ENCODE measurements at regions not wholly inside any gene's neighbourhood (a gene's known extent, or its start where the extent isn't known, plus 50 kb on each side); places are given as distances from the start of the nearest gene placed in this dataset.

DNA sequence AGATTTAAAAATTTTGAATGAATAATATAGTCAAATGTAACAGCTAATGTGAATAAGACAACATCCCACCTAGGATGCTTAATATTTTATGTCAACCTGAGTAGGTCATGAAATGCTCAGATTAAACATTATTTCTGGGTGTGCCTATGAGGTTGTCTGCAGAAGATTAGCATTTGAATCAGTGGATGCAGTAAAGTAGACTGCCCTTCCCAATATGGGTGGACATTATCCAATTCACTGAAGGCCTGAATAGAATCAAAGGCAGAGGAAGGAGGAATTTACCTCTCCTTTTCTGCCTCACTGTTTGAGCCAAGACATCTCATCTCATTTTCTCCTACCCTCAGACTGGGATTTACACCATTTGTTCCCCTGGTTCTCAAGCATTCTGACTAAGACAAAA, 1582.3 kb downstream of the EFNA5 start:
- TF ChIP-seq, protein P1, sequence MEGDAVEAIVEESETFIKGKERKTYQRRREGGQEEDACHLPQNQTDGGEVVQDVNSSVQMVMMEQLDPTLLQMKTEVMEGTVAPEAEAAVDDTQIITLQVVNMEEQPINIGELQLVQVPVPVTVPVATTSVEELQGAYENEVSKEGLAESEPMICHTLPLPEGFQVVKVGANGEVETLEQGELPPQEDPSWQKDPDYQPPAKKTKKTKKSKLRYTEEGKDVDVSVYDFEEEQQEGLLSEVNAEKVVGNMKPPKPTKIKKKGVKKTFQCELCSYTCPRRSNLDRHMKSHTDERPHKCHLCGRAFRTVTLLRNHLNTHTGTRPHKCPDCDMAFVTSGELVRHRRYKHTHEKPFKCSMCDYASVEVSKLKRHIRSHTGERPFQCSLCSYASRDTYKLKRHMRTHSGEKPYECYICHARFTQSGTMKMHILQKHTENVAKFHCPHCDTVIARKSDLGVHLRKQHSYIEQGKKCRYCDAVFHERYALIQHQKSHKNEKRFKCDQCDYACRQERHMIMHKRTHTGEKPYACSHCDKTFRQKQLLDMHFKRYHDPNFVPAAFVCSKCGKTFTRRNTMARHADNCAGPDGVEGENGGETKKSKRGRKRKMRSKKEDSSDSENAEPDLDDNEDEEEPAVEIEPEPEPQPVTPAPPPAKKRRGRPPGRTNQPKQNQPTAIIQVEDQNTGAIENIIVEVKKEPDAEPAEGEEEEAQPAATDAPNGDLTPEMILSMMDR (IDR thresholded peaks at IDR 0.05), result no peak
- DNase-seq (no peak), ATAC-seq (no peak)
- Histone ChIP-seq H3K36me3 (no peaks in the 10 kb centered on the region), H3K27me3 (no peaks in the 10 kb centered on the region), H3K4me3 (no peak overlapping the region), H3K9me3 (no peaks in the 10 kb centered on the region), H3K27ac (no peak overlapping the region), H3K4me1 (no peaks in the 10 kb centered on the region)
- intact Hi-C loops (cut with DNase I), result no loop called here

DNA sequence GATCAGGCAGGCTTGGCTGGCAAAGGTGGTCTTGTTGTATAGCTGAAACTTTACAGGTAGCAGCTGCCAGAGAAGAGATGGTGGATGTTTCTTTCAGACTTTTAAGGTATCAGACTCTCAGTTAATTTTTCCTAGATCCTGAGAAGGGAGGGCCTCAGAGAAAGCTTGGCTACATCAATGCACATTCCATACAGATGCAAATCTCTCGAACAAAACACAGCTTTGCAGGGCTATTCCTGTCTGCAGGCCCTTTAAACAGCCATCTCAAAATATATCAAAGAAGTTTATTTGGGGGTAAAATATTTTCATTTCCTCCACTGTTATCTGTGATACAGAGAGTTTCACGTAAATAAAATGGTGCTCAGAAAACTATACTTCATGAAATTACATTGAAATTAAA, 1584.4 kb downstream of the EFNA5 start:
- Histone ChIP-seq H3K36me3 (no peaks in the 10 kb centered on the region), H3K27me3 (no peaks in the 10 kb centered on the region), H3K4me3 (no peak overlapping the region), H3K9me3 (no peaks in the 10 kb centered on the region), H3K27ac (no peak overlapping the region), H3K4me1 (no peaks in the 10 kb centered on the region)
- no peak for DNase-seq
- TF ChIP-seq, protein P1 (IDR thresholded peaks at IDR 0.05), result no peak
- ATAC-seq, result no peak
- intact Hi-C loops (cut with DNase I), result no loop called here

DNA sequence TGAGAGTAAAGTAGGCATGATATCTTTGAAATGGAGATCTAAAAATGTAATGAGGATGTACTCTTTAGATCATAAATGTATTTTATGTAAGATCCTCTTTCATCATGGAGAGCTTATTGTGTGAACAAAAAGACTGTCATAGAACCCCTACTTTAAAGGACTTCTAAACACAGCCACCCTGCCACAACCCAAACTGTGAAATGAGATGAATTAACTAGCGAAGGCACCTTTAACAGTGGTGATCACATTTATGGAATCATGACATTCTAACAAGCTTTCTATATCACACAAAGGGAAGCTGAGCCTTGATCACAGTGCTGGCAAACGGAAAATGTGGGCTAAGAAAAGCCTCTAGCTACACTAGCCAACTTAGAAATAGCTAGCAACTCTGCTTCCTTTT, 1585.2 kb downstream of the EFNA5 start:
- H3K36me3 ChIP-seq, result no peaks in the 10 kb centered on the region
- no peaks in the 10 kb centered on the region for H3K4me1 ChIP-seq
- H3K27ac ChIP-seq, result no peak overlapping the region
- no peak overlapping the region for H3K4me3 ChIP-seq
- no peaks in the 10 kb centered on the region for H3K27me3 ChIP-seq
- DNase-seq (no peak), ATAC-seq (no peak)
- intact Hi-C loops (cut with DNase I), result no loop called here
- TF ChIP-seq, protein P1 (IDR thresholded peaks at IDR 0.05), result no peak
- H3K9me3 ChIP-seq, result no peaks in the 10 kb centered on the region

DNA sequence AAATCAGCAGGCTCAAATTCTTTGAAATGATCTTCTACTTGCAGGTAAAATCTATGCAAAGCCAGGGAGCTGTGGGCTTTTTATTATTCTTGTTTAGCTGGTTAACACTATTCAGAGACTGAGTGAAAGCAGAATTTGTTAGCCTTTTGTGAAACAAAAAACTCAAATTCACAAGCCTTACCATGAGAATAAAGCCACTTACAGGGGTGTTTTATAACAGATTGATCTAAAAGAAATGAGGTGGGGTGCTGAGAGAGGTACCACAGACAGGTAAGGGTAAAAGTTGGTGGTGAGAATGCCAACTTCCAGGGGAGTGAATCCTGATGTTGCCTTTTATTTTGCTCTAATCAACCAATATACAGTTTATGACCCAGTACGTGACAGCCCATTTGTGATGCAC, 1585.6 kb downstream of the EFNA5 start:
- ATAC-seq (no peak), DNase-seq (no peak)
- H3K4me1 ChIP-seq, result no peaks in the 10 kb centered on the region
- no peak overlapping the region for H3K27ac ChIP-seq
- TF ChIP-seq, protein P1 (IDR thresholded peaks at IDR 0.05), result no peak
- no peaks in the 10 kb centered on the region for H3K27me3 ChIP-seq
- H3K36me3 ChIP-seq, result no peaks in the 10 kb centered on the region
- intact Hi-C loops (cut with DNase I), result no loop called here
- H3K9me3 ChIP-seq, result no peaks in the 10 kb centered on the region
- no peak overlapping the region for H3K4me3 ChIP-seq

DNA sequence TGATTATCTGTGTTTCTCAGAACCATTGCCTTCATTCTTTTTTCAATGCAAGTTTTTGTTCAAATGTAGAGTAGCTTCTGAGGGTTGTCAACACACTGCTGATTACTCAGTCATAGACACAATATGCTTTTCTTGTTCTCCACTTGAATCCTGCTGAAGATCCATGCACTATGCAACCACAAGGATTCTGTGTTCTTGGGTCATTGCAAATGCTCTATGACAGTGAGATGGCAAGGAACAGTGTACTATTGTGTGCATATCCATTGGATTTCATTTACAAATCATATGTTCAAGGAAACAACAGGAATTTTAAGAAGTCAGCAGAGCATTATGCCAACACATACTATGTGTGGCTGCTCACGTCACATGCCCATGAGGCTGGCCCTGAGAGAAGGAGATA, 1590.2 kb downstream of the EFNA5 start:
- Histone ChIP-seq H3K27me3 (no peaks in the 10 kb centered on the region), H3K36me3 (no peaks in the 10 kb centered on the region), H3K27ac (no peak overlapping the region), H3K4me3 (no peak overlapping the region), H3K9me3 (no peaks in the 10 kb centered on the region), H3K4me1 (no peaks in the 10 kb centered on the region)
- intact Hi-C loops (cut with DNase I), result no loop called here
- DNase-seq (no peak), ATAC-seq (no peak)
- TF ChIP-seq, protein P1 (IDR thresholded peaks at IDR 0.05), result no peak

DNA sequence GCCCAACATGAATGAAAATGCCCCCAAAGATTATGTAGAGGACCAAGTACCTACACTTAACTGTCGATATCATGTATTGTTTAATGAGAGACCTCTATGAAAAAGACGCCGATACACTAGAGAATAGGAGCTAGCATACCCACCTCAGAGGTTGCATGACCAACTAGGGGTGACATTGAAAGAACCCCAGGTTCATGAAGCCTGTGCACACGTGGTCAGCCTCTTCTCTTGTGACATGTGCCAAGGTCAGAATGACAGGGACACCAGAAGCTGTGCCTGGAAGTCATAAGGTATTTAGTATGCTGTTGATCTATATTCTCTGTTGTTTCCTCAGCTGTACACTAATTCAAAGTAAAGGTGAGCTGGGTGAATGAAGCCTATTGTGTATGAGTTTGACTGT, 1594.1 kb downstream of the EFNA5 start:
- Histone ChIP-seq H3K9me3 (no peaks in the 10 kb centered on the region), H3K36me3 (no peaks in the 10 kb centered on the region), H3K27ac (no peak overlapping the region), H3K27me3 (no peaks in the 10 kb centered on the region), H3K4me1 (no peaks in the 10 kb centered on the region), H3K4me3 (no peak overlapping the region)
- intact Hi-C loops (cut with DNase I), result no loop called here
- ATAC-seq, result no peak
- TF ChIP-seq, protein P1 (IDR thresholded peaks at IDR 0.05), result no peak
- no peak for DNase-seq
